Inferior parietal cortex (tissue), 1 donor: ENCODE measurements at regions not wholly inside any gene's neighbourhood (a gene's known extent, or its start where the extent isn't known, plus 50 kb on each side); places are given as distances from the start of the nearest gene placed in this dataset.

Source experiments
- DNase-seq: peaks from one replicate; pipeline ENCODE4 v3.0.0-alpha.2; 2016; ENCODE audit errors: extremely low spot score

GRCh38 chr13:21757763-21758162 is 86.9 kb downstream of the FGF9 start:
- no peak for DNase-seq

DNA sequence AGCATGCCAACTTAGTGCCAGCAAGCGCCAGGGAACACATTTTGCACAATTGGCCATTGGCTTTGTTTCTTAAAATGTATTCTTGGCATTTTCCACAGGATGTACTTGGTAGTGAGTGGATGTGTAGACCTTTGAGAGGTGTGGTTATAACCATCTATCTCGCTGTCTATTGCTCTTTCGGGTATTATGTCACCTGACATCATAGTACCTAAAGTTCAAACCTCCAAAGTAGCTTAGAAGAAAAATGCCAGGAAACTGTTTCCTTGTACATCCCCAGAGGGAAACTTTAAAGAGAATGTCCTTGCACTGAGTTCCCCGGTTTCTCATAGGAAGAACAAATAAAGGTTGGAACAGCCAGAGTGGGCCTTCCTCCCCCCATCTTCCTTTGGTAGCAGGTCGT is 87.6 kb downstream of the FGF9 start:
- DNase-seq, result no peak

DNA sequence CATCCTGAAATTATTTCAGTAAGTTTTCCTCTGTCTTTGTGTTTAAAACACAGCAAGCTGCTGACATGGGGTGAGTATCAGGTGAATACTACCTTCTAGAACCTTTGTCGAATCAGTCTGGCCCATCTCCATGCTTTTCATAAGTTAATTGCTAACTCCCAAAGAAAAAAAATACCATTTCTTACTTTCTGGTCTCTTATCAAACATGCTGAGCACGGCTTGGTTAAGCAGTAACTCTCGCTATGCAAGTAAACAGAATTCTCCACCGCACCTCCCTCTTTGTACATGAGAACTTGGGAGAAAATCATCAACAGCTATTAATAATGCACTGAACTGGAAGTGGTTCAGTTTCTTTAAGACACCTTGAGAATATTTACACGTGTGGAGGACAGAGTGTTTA is 88.6 kb downstream of the FGF9 start:
- no peak for DNase-seq

DNA sequence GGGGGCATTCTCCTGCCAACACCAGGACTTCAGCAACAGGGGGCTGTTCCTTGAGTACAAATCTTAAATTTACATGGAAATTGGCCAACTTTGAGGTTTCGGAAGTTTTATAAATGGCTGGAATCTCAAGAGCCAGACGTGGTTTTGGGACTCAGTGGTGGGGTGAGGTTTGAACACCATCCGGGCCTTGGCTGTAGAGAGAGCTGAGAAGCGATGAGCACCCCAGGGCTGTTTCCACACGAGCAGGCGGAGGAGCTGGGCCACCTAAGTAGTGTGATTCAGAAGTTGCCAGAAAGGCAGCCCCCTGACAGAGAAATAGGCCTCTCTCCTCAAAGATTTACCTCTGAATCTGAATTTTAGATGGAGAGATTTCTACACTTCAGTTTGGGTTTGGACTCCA is 89.0 kb downstream of the FGF9 start:
- no peak for DNase-seq

DNA sequence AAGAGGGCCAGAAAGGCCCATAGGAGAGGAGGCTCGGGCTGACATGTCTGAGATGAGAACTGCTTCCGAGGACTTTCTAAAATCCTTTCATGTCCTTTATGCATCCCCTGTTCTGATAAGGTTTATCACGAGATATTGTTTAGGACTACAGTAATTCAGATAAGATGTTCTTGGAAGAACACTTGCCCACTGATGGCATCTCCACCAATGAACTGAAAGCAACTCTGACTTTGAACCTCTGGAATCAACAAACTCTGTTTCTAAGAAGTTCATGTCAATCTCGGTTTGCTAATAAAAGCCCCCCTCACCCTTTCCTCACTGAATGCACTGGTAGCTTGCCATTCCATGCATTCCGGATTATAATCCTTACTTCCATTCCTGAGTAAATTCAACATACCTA is 90.9 kb downstream of the FGF9 start:
- no peak for DNase-seq

- no peak for DNase-seq
Observed at GRCh38 chr13:21762512-21762911, 91.6 kb downstream of the FGF9 start.

GRCh38 chr13:21767032-21767431 is 96.2 kb downstream of the FGF9 start:
- DNase-seq, result no peak

DNA sequence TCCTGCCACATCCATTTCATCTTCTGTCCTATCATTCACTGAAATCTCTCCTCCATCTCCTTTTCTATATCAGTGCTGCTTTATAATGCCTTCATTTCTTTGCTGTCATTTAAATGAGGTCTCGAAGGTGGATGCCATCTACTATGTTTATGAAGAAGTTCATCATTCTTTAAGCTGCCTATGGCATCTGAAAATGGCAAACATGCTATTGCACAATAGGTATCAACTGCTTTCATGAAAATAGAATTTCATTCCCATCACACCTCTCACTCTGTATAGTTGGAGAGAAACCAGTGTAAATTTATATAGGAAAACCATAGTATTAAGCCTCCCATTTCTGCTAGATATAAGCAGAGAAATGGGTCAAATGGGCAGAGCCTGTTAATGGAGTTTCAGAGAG is 100.2 kb downstream of the FGF9 start:
- no peak for DNase-seq

DNA sequence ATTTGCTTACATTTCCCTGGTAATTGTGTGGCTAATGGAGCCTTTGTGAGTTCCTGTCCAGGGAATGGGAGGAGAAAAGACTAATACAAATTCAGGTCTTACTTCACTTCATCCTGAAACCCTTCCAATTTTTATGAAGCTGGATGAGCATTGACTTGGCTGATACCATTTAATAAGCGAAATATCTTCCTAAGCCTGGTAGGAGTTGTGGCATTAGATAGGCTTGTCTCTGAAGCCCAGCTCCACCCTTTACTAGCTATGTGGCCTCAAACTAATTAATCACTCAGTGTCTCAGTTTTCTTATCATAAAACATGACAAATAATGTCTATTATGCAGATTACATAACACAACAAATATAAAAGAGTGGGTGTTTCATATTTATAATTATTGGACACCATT is 106.3 kb downstream of the FGF9 start:
- DNase-seq, result no peak

- DNase-seq, result no peak
Observed at GRCh38 chr13:21777813-21778212, 106.9 kb downstream of the FGF9 start.

DNA sequence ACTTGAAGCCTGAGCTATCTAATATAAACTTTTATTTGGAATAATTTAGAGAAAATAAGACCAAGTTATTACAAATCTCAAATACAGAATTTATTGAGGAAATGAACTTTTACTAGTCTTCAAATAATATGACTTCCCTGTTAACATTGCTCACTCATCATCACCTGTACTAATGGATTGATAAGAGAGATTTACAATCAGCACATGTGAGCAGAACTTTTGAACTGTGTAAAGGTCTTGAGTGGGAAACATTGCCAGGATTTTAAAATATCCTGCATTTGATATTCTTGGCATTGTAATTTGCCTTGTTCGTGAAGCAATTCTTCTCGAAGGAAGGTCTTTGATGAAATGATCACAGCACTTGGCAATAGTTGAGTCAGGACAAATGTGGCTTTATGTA is 111.9 kb downstream of the FGF9 start:
- DNase-seq, result no peak

GRCh38 chr13:21785990-21786389 is 115.1 kb downstream of the FGF9 start:
- no peak for DNase-seq

DNA sequence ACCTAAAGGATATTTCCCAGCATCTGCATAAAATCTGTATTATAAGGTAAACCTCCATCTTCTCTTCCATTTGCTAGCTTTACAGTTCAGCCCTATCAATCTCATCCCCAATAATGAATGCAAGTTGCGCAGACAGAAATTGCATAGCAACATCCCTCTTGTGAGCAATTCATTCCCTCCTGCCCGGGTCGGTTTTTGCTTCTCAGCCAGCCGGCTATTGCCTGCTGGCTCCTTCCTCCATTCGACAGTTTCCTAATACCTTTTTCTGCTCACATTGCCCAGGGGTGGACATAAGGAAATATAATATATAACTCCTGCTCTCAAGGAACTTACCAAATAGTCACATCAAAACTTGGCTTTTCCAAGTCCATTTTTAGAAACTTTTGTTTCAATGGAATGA is 125.2 kb downstream of the FGF9 start:
- DNase-seq, result no peak

DNA sequence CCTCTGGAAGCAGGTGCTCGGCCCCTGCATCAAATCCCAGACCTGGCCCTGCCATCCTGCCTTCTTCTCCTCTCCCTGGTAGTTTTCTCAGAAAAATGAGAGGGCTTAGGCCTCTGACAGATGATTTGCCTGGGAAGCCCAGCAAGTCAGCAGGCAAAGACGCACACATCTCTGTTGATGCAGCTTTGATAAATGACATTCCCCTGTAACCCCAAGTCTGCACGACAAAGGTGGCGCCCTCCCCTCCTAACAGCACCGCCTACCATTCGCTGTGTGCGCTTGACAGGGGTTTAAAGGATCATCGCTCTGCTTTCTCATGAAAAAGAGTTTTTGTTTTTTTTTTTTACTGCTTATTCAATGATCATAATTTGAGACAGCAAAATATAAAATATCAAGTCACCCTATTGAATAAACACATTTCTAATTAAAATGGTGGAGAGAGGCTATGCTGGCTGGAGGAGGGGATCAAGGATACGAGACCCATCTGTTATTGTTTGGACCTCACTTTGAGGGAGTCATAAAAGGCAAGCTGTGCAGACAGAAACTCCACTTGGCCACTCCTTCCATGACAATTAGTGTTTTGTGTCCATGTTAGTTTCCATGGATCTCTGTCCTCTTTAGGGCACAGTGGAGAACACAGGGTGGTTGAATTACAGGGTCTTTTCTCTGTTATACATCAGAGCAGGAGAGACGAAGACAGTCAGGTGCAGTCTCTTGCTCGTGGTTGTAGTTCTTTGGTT is 126.1 kb downstream of the FGF9 start:
- DNase-seq, result no peak

GRCh38 chr13:21797736-21798135 is 126.9 kb downstream of the FGF9 start:
- DNase-seq, result no peak

- DNase-seq, result no peak
Observed at GRCh38 chr13:21798181-21798580, 127.3 kb downstream of the FGF9 start.

DNA sequence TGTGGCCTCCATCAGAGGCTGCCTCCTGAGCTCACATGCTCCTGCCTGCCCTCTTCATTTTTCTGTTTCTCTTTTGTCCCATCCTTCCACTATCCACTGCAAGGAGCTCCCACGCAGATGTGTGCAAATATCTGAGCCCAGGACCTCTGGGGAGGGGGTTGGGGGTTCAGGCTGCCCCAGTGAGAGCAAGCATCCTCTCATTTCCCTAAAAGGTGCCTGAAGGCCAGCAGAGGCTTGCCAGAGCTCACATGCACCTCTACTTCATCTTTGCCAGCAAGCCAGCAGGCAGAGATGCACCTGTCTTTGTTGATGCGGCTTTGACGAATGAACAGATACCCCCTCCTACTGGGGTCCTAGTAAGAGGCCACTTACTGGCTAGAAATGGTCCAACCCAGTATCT is 128.8 kb downstream of the FGF9 start:
- no peak for DNase-seq

DNA sequence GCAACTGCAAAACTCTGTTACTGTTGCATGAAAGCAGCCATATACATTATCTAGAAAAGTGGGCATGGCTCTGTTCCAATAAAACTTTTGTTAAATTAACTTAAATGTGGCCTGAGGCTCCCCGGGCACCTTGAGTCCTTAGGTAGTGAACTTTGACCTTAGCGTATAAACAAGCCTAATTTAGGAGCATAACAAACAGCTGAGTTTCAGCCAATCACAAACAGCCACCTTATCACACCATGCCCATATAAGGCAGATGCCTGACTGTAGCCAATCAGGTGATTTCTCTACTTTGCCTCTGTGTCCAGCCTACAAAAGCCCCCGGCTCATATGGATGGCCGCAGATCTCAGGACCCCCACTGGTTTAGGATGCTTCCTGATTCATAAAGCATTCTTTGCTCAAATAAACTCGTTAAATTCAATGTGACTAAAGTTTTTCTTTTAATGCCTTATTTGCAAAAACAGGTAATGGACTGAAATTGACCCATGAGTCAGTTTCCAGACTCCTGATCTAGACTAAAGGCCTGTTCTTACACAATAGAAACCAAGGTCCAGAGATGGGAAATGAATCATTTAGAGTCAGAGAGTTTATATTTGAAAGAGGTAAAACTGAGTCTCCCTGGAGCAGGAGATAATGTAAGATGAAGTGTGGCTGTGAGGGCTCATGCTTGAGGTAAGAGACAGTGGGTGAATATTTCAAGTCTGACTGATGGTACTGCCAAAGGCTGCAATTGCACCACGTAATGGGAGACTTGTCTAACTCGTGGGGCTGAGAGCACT is 130.2 kb downstream of the FGF9 start:
- no peak for DNase-seq

GRCh38 chr13:21805733-21806132 is 134.9 kb downstream of the FGF9 start:
- no peak for DNase-seq

- DNase-seq, result no peak
Observed at GRCh38 chr13:21812192-21812626, 141.3 kb downstream of the FGF9 start.

GRCh38 chr13:21813110-21813509 is 142.2 kb downstream of the FGF9 start:
- no peak for DNase-seq

- DNase-seq, result no peak
Observed at GRCh38 chr13:21813844-21814243, 143.0 kb downstream of the FGF9 start.

GRCh38 chr13:21814604-21815003 is 143.7 kb downstream of the FGF9 start:
- no peak for DNase-seq
